Bronchial epithelial cell (primary cell): ENCODE measurements at regions not wholly inside any gene's neighbourhood (a gene's known extent, or its start where the extent isn't known, plus 50 kb on each side); places are given as distances from the start of the nearest gene placed in this dataset.
A peak's percentile ranks its signal among the peaks of the same experiment; 100 is the strongest.

Experiments used
- DNase-seq: peaks from one replicate; pipeline ENCODE4 v3.0.0-alpha.2; 2010; ENCODE audit warnings: low read depth
- FAIRE-seq: peaks from 2 replicates; lab custom pipeline; 2011; peaks lifted over from hg19 to GRCh38; lab: Jason Lieb, UNC
- H3K27me3 ChIP-seq: 2 replicates; pipeline ENCODE4 v1.5.1; 2011; ENCODE audit warnings: low read length; ENCODE audit not compliant: control insufficient read depth, insufficient read depth
- H3K36me3 ChIP-seq: 2 replicates; pipeline ENCODE4 v1.5.1; 2011; ENCODE audit warnings: low read length; ENCODE audit not compliant: control insufficient read depth, insufficient read depth
- H3K4me3 ChIP-seq: 2 replicates; pipeline ENCODE4 v1.5.1; 2011; ENCODE audit warnings: mild to moderate bottlenecking, low read depth, low read length, control low read depth
- CTCF ChIP-seq: IDR thresholded peaks from 2 replicates; pipeline ENCODE4 v1.5.1; 2011; ENCODE audit warnings: mild to moderate bottlenecking, moderate library complexity, low read length, control low read depth, inconsistent platforms; ENCODE audit not compliant: insufficient read depth, severe bottlenecking

- no peak for DNase-seq
These were observed 211.2 kb upstream of the MARCKS start for GRCh38 chr6:113645986-113646385.

GRCh38 chr6:113646701-113647100 lies 210.4 kb upstream of the MARCKS start:
- Histone ChIP-seq H3K36me3 (no peaks in the 10 kb centered on the region), H3K27me3 (no peaks in the 10 kb centered on the region), H3K4me3 (no peak overlapping the region)
- FAIRE-seq (no peak), DNase-seq (no peak)
- TF ChIP-seq CTCF, result no peak

More at GRCh38 chr6:113645986-113646385, 211.2 kb upstream of the MARCKS start:
- TF ChIP-seq CTCF, result no peak
- H3K4me3 ChIP-seq, result no peak overlapping the region
- no peaks in the 10 kb centered on the region for H3K36me3 ChIP-seq
- FAIRE-seq, result no peak
- H3K27me3 ChIP-seq, result no peaks in the 10 kb centered on the region

- Histone ChIP-seq H3K27me3 (no peaks in the 10 kb centered on the region), H3K4me3 (no peak overlapping the region), H3K36me3 (no peaks in the 10 kb centered on the region)
- FAIRE-seq (no peak), DNase-seq (no peak)
- no peak for TF ChIP-seq CTCF
These were observed 209.8 kb upstream of the MARCKS start for GRCh38 chr6:113647143-113647889.

- FAIRE-seq (no peak), DNase-seq (no peak)
- H3K27me3 ChIP-seq, result no peaks in the 10 kb centered on the region
- H3K4me3 ChIP-seq, result peak overlapping the region; percentile 19
- TF ChIP-seq CTCF, result no peak
- H3K36me3 ChIP-seq, result no peaks in the 10 kb centered on the region
These were observed 208.4 kb upstream of the MARCKS start for GRCh38 chr6:113648698-113649097.

GRCh38 chr6:113649276-113649675 lies 207.9 kb upstream of the MARCKS start:
- peak overlapping the region; percentile 19 for H3K4me3 ChIP-seq

More at GRCh38 chr6:113649276-113649675, 207.9 kb upstream of the MARCKS start:
- H3K36me3 ChIP-seq, result no peaks in the 10 kb centered on the region
- DNase-seq (peak; percentile 86), FAIRE-seq (no peak)
- H3K27me3 ChIP-seq, result no peaks in the 10 kb centered on the region
- TF ChIP-seq CTCF, result no peak
